Chondrocyte (in vitro differentiated cells): ENCODE measurements at regions not wholly inside any gene's neighbourhood (a gene's known extent, or its start where the extent isn't known, plus 50 kb on each side); places are given as distances from the start of the nearest gene placed in this dataset.

Experiments
- DNase-seq: peaks from one replicate; pipeline ENCODE4 v3.0.0; 2021; ENCODE audit warnings: mixed read lengths, low spot score
- H3K27ac Mint-ChIP-seq: one replicate; pipeline ENCODE4 v1.8.0; 2021; ENCODE audit warnings: mild to moderate bottlenecking, moderate library complexity, mixed read lengths; ENCODE audit not compliant: unreplicated experiment
- H3K27me3 Mint-ChIP-seq: 2 replicates; pipeline ENCODE4 v1.8.0; 2021; ENCODE audit warnings: low read depth, mixed read lengths
- H3K36me3 Mint-ChIP-seq: 2 replicates; pipeline ENCODE4 v1.8.0; 2021; ENCODE audit warnings: low read depth, mixed read lengths
- H3K4me1 Mint-ChIP-seq: 2 replicates; pipeline ENCODE4 v1.8.0; 2021; ENCODE audit warnings: low read depth, mild to moderate bottlenecking, mixed read lengths
- H3K4me3 Mint-ChIP-seq: one replicate; pipeline ENCODE4 v1.8.0; 2021; ENCODE audit warnings: mild to moderate bottlenecking, moderate library complexity, mixed read lengths; ENCODE audit not compliant: unreplicated experiment
- H3K9me3 Mint-ChIP-seq: 2 replicates; pipeline ENCODE4 v1.8.0; 2021; ENCODE audit warnings: low read depth, mixed read lengths
- CTCF ChIP-seq: fragments of 200-600 bp; sonication (generic); IDR thresholded peaks from 2 replicates; pipeline ENCODE4 v1.5.0; 2021; ENCODE audit warnings: antibody characterized with exemption, mild to moderate bottlenecking, moderate library complexity

- Mint-ChIP-seq H3K4me3 (no peak overlapping the region), H3K27ac (no peak overlapping the region), H3K27me3 (peaks cover 5% of the 10 kb centered on the region), H3K36me3 (no peaks in the 10 kb centered on the region), H3K4me1 (no peaks in the 10 kb centered on the region), H3K9me3 (no peaks in the 10 kb centered on the region)
- DNase-seq = no peak
- no peak for TF ChIP-seq CTCF
Observed at GRCh38 chr9:7973123-7973522, 173.5 kb upstream of the DMAC1 start.

DNA sequence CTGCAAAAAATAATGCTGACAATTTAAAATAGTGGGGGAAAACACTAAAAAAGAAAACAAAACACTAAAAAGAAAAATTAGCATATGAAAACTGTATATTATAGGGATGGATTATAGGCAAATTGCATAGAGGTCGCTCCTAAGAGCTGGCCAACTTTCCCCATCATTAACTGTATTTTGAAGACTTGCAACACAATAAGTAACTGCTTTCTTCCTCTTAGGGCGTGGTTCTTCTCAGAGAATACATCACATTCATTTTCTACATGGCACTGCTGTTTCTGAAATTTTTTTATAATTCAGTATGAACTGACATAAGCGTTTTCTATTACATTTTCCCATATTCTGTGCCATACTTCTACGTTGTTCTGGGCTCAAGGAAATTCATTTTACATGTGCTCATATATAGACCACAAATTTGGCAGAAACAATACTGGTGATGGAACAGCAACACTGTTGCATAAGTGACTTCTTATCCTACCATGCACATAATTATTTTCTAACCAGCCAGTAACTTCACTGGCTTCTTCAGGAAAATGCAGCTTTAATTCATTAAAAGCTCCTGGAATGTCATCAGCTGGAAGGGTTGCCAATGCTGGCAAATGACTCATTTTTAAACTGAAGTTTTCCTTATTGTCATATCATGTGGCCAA is 171.2 kb upstream of the DMAC1 start:
- no peak for DNase-seq
- Mint-ChIP-seq H3K4me1 (no peaks in the 10 kb centered on the region), H3K27me3 (peaks cover 14% of the 10 kb centered on the region), H3K36me3 (no peaks in the 10 kb centered on the region), H3K9me3 (no peaks in the 10 kb centered on the region), H3K27ac (no peak overlapping the region), H3K4me3 (no peak overlapping the region)
- TF ChIP-seq CTCF = no peak

DNA sequence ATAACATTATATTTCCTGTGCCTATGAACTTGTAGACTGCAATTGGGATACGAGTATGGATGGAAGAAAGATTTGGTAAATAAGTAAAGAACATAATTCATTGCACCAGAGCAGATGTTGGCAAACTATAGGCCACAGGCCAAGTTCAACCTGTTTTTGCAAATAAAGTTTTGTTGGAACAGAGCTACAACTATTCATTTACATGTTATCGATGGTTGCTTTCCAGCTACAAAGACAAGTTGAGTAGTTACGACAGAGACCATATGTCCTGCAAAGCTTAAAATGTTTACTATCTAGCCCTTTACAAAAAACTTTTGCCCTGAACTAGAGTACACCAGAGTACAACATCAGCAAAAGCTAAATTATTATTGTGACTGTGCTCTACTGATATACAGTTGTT is 169.1 kb upstream of the DMAC1 start:
- peaks cover 17% of the 10 kb centered on the region for H3K27me3 Mint-ChIP-seq
- H3K27ac Mint-ChIP-seq = no peak overlapping the region
- H3K4me3 Mint-ChIP-seq = no peak overlapping the region
- no peak for TF ChIP-seq CTCF
- no peaks in the 10 kb centered on the region for H3K36me3 Mint-ChIP-seq
- no peaks in the 10 kb centered on the region for H3K4me1 Mint-ChIP-seq
- no peaks in the 10 kb centered on the region for H3K9me3 Mint-ChIP-seq
- DNase-seq = no peak

GRCh38 chr9:7967851-7968250 is 168.3 kb upstream of the DMAC1 start:
- TF ChIP-seq CTCF = no peak
- Mint-ChIP-seq H3K27me3 (peaks cover 20% of the 10 kb centered on the region), H3K36me3 (no peaks in the 10 kb centered on the region), H3K27ac (no peak overlapping the region), H3K9me3 (no peaks in the 10 kb centered on the region), H3K4me1 (no peaks in the 10 kb centered on the region), H3K4me3 (no peak overlapping the region)
- DNase-seq = no peak

DNA sequence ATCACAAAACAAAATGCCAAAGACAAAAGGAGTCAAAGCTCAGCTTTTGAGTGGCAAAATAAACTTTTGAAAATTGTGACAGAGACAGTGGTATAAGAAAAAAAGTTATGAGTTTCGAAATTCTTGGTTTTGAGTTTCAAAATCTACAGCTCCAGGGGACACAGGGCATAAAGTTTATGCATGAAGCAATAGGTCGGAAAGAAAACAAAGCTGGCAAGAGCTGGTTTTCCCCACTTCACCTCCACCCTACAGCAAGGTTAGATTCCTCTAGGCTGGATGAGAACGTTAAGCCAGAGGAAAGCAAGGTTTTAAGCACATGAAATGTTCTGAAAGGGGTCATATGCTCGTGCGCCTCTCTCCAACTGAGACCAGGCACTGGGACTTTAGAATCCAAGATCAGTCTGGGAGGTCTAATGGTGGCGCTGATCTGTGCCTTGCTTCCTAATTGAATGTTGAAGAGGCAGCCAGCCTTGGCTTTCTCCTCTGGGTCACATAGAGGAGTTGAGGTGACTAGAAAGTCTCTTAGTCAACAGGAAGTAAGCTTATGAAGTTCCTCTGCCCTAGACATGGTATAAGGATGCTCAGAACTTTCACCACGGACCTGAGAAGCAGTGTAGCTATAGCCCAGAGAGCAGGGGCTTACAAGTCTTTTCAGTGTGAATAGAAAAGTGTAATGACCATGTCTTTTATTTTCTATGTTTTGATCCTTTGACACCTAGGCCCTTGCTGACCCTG is 167.7 kb upstream of the DMAC1 start:
- DNase-seq = no peak
- no peak overlapping the region for H3K27ac Mint-ChIP-seq
- no peak overlapping the region for H3K4me3 Mint-ChIP-seq
- TF ChIP-seq CTCF = no peak
- peaks cover 20% of the 10 kb centered on the region for H3K27me3 Mint-ChIP-seq
- H3K9me3 Mint-ChIP-seq = no peaks in the 10 kb centered on the region
- H3K4me1 Mint-ChIP-seq = no peaks in the 10 kb centered on the region
- H3K36me3 Mint-ChIP-seq = no peaks in the 10 kb centered on the region
